IMR-90 (cell line): ENCODE measurements at regions not wholly inside any gene's neighbourhood (a gene's known extent, or its start where the extent isn't known, plus 50 kb on each side); places are given as distances from the start of the nearest gene placed in this dataset.

Experiments used
- ATAC-seq: fragments of 200-7000 bp; cut with Tn5 transposase; 2 replicates; pipeline ENCODE4 v1.9.1; 2020; ENCODE audit warnings: low read depth, mild to moderate bottlenecking, moderate library complexity
- BruUV-seq: library from RNA; stranded (reverse); fragments of 400-500 nt; replicated peaks from 2 replicates; lab custom pipeline; 2021; lab: Mats Ljungman, UMichigan
- CTCF ChIA-PET: fragments of 300-600 bp; formaldehyde crosslinking; extraction: SDS; loops from one replicate; lab custom pipeline; 2021; ENCODE audit warnings: antibody characterized with exemption; lab: Yijun Ruan, JAX
- POLR2A ChIA-PET: fragments of 300-600 bp; sonication (Branson Sonifier 250); formaldehyde crosslinking; loops from one replicate; lab custom pipeline; 2022; ENCODE audit warnings: antibody characterized with exemption; ENCODE audit not compliant: unreplicated experiment; lab: Charles Lee
- DNase-seq: peaks from one replicate; pipeline ENCODE4 v3.0.0; 2013
- H2AFZ ChIP-seq: replicated peaks from 2 replicates; pipeline ENCODE3; 2013; ENCODE audit warnings: low read length, mild to moderate bottlenecking; ENCODE audit not compliant: poor library complexity
- H2AK5ac ChIP-seq: 2 replicates; pipeline ENCODE4 v1.6.1; 2013; ENCODE audit warnings: low read depth, low read length, inconsistent platforms
- H2AK9ac ChIP-seq: replicated peaks from 2 replicates; pipeline ENCODE3; 2013; ENCODE audit warnings: mild to moderate bottlenecking, low read depth, low read length, moderate library complexity; ENCODE audit not compliant: poor library complexity
- H2BK120ac ChIP-seq: 2 replicates; pipeline ENCODE4 v1.6.1; 2013; ENCODE audit warnings: low read depth, low read length, inconsistent platforms
- H2BK15ac ChIP-seq: 3 replicates; pipeline ENCODE4 v1.6.1; 2013; ENCODE audit warnings: low read depth, low read length, inconsistent platforms
- H2BK20ac ChIP-seq: 2 replicates; pipeline ENCODE4 v1.6.1; 2013; ENCODE audit warnings: low read depth, mild to moderate bottlenecking, inconsistent platforms, low read length, moderate library complexity
- H2BK5ac ChIP-seq: 2 replicates; pipeline ENCODE4 v1.6.1; 2013; ENCODE audit warnings: mild to moderate bottlenecking, low read depth, low read length, inconsistent platforms; ENCODE audit not compliant: poor library complexity, severe bottlenecking
- H3K14ac ChIP-seq: replicated peaks from 2 replicates; pipeline ENCODE4 v1.6.1; 2013; ENCODE audit warnings: low read depth, low read length, inconsistent platforms
- H3K18ac ChIP-seq: 2 replicates; pipeline ENCODE4 v1.6.1; 2013; ENCODE audit warnings: low read depth, low read length, control low read depth
- H3K23ac ChIP-seq: 2 replicates; pipeline ENCODE4 v1.6.1; 2013; ENCODE audit warnings: low read depth, low read length, inconsistent platforms
- H3K27ac ChIP-seq: 2 replicates; pipeline ENCODE4 v1.5.1; 2013; ENCODE audit warnings: mild to moderate bottlenecking, control low read depth, low read length; ENCODE audit not compliant: insufficient read depth
- H3K27me3 ChIP-seq: 2 replicates; pipeline ENCODE4 v1.6.1; 2013; ENCODE audit warnings: low read length; ENCODE audit not compliant: control insufficient read depth, insufficient read depth
- H3K36me3 ChIP-seq: 2 replicates; pipeline ENCODE4 v1.6.1; 2013; ENCODE audit warnings: low read length, mixed read lengths; ENCODE audit not compliant: control insufficient read depth, insufficient read depth
- H3K4ac ChIP-seq: 2 replicates; pipeline ENCODE4 v1.6.1; 2013; ENCODE audit warnings: low read depth, low read length, inconsistent platforms
- H3K4me1 ChIP-seq: 2 replicates; pipeline ENCODE4 v1.6.1; 2013; ENCODE audit warnings: low read length, mixed read lengths; ENCODE audit not compliant: control insufficient read depth, insufficient read depth
- H3K4me2 ChIP-seq: 2 replicates; pipeline ENCODE4 v1.6.1; 2013; ENCODE audit warnings: low read depth, mild to moderate bottlenecking, control low read depth, low read length, moderate library complexity
- H3K4me3 ChIP-seq: 2 replicates; pipeline ENCODE4 v1.5.1; 2013; ENCODE audit warnings: low read depth, mild to moderate bottlenecking, control low read depth, low read length, moderate library complexity; ENCODE audit not compliant: insufficient read depth
- H3K56ac ChIP-seq: 2 replicates; pipeline ENCODE4 v1.6.1; 2013; ENCODE audit warnings: low read length, inconsistent platforms; ENCODE audit not compliant: insufficient read depth; ENCODE audit errors: extremely low read depth
- H3K79me1 ChIP-seq, 2 experiments: 2 replicates each; pipeline ENCODE4 v1.6.1; 2013; ENCODE audit warnings: low read length in 2 of 2, inconsistent platforms in 1 of 2, low read depth in 1 of 2
- H3K9ac ChIP-seq: 2 replicates; pipeline ENCODE4 v1.6.1; 2013; ENCODE audit warnings: low read depth, low read length, control low read depth
- H3K9me1 ChIP-seq: 2 replicates; pipeline ENCODE4 v1.6.1; 2013; ENCODE audit warnings: low read length, inconsistent platforms; ENCODE audit not compliant: insufficient read depth
- H3K9me3 ChIP-seq: 2 replicates; pipeline ENCODE4 v1.6.1; 2013; ENCODE audit warnings: low read length; ENCODE audit not compliant: control insufficient read depth, insufficient read depth
- H4K20me1 ChIP-seq: 2 replicates; pipeline ENCODE4 v1.6.1; 2013; ENCODE audit warnings: low read length, inconsistent platforms; ENCODE audit not compliant: insufficient read depth
- H4K5ac ChIP-seq: 2 replicates; pipeline ENCODE4 v1.6.1; 2013; ENCODE audit warnings: mild to moderate bottlenecking, low read depth, low read length, control low read depth
- H4K8ac ChIP-seq, 2 experiments: 2 replicates each; pipeline ENCODE4 v1.6.1; 2013; ENCODE audit warnings: low read depth in 2 of 2, low read length in 2 of 2, control low read depth in 1 of 2, inconsistent platforms in 1 of 2
- H4K91ac ChIP-seq: 2 replicates; pipeline ENCODE4 v1.6.1; 2013; ENCODE audit warnings: low read depth, low read length, inconsistent platforms; ENCODE audit not compliant: insufficient read depth
- POLR2A ChIP-seq: IDR thresholded peaks from 2 replicates; pipeline ENCODE4 v1.6.1; 2012; ENCODE audit warnings: mild to moderate bottlenecking, low read depth, low read length
- RAD21 ChIP-seq: IDR thresholded peaks from 2 replicates; pipeline ENCODE4 v1.6.1; 2012; ENCODE audit warnings: low read length, improper control_type of control experiment
- RCOR1 ChIP-seq: IDR thresholded peaks from 2 replicates; pipeline ENCODE4 v1.6.1; 2012; ENCODE audit warnings: mild to moderate bottlenecking, low read length, improper control_type of control experiment; ENCODE audit not compliant: insufficient replicate concordance
- SMC3 ChIP-seq: fragments of 150-350 bp; IDR thresholded peaks from 2 replicates; pipeline ENCODE4 v1.6.1; 2016; ENCODE audit warnings: low read depth, mild to moderate bottlenecking, antibody characterized with exemption, low read length, moderate library complexity
- WGBS, 2 experiments: methylation state at CpG; one replicate each; pipeline versions ENCODE4 v1.1.5 to v1.1.7; 2013; ENCODE audit warnings: missing lambda C conversion rate in 2 of 2; ENCODE audit not compliant: insufficient read length in 1 of 2; ENCODE audit errors: extremely low coverage in 2 of 2; 5-methylcytosine and 5-hydroxymethylcytosine counted together
- dilution Hi-C: fragments of 300-500 bp; cut with HindIII; formaldehyde crosslinking; loops from one replicate; pipeline ENCODE4 v1.14.3; 2018; ENCODE audit warnings: low sequenced_read_pairs; ENCODE audit not compliant: unreplicated experiment
- in situ Hi-C: fragments of 300-500 bp; cut with MboI; formaldehyde crosslinking; loops from 3 replicates; pipeline ENCODE4 v1.14.3; 2019; ENCODE audit warnings: low sequenced_read_pairs, inconsistent platforms, mixed read lengths
- intact Hi-C: fragments of 100-400 bp; cut with micrococcal nuclease; formaldehyde crosslinking; loops from 2 replicates; pipeline ENCODE4 v1.10.0; 2022

DNA sequence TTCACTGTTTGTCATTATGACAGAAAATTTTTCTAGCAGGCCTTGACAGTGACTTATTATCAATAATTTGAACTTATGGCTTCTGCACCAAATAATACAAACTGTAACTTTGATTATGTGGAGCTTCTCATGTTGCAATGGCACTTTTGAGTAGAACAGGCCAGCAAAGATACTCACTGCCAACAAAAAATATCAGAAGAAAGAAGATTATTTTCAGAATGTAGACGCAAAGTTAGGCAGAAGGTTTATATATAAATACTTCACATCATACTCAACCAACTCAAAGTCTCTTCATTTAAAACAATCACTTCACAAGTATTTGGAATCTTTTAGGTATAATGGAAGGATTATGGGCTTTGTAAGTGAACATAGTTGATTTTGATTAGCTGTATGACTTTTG is 893.0 kb downstream of the ROBO2 start:
- H2AK5ac ChIP-seq, result no peak overlapping the region
- no peak overlapping the region for H3K4me2 ChIP-seq
- H3K36me3 ChIP-seq, result no peaks in the 10 kb centered on the region
- in situ Hi-C loops, result no loop called here
- H2AFZ ChIP-seq, result no peak overlapping the region
- DNase-seq, result no peak
- no peak overlapping the region for H2BK20ac ChIP-seq
- BruUV-seq, result no TSS peak
- H3K9me1 ChIP-seq, result no peaks in the 10 kb centered on the region
- H3K23ac ChIP-seq, result no peak overlapping the region
- H3K4me3 ChIP-seq, result no peak overlapping the region
- H4K8ac ChIP-seq, result no peak overlapping the region
- intact Hi-C loops, result no loop called here
- no peak overlapping the region for H4K91ac ChIP-seq
- no peak overlapping the region for H3K56ac ChIP-seq
- no peak overlapping the region for H3K9ac ChIP-seq
- no peak for ATAC-seq
- H2BK120ac ChIP-seq, result no peak overlapping the region
- H3K14ac ChIP-seq, result no peak overlapping the region
- H3K4ac ChIP-seq, result no peak overlapping the region
- H2AK9ac ChIP-seq, result no peak overlapping the region
- POLR2A ChIA-PET, result no interaction called here
- no peak overlapping the region for H2BK5ac ChIP-seq
- no peak overlapping the region for H2BK15ac ChIP-seq
- no peaks in the 10 kb centered on the region for H3K79me1 ChIP-seq
- CTCF ChIA-PET, result interaction anchor here (0.6 kb wide), 1 partner anchor 709 kb away, joined by 3 read pairs; no protein-coding TSS in a partner anchor
- TF ChIP-seq POLR2A (no peak), RAD21 (no peak), RCOR1 (no peak), SMC3 (no peak)
- H3K27ac ChIP-seq, result no peak overlapping the region
- no peak overlapping the region for H4K5ac ChIP-seq
- H3K4me1 ChIP-seq, result no peaks in the 10 kb centered on the region
- dilution Hi-C loops, result no loop called here
- WGBS, 2 experiments, result no CpG with 5 or more reads among the region's 1 CpG
- no peak overlapping the region for H3K18ac ChIP-seq
- H3K27me3 ChIP-seq, result no peaks in the 10 kb centered on the region
- H3K9me3 ChIP-seq, result no peaks in the 10 kb centered on the region
- H4K20me1 ChIP-seq, result no peaks in the 10 kb centered on the region
